ENCODE measurements at regions not wholly inside any gene's neighbourhood (a gene's known extent, or its start where the extent isn't known, plus 50 kb on each side); places are given as distances from the start of the nearest gene placed in this dataset.
A peak's percentile ranks its signal among the peaks of the same experiment; 100 is the strongest.

DNA sequence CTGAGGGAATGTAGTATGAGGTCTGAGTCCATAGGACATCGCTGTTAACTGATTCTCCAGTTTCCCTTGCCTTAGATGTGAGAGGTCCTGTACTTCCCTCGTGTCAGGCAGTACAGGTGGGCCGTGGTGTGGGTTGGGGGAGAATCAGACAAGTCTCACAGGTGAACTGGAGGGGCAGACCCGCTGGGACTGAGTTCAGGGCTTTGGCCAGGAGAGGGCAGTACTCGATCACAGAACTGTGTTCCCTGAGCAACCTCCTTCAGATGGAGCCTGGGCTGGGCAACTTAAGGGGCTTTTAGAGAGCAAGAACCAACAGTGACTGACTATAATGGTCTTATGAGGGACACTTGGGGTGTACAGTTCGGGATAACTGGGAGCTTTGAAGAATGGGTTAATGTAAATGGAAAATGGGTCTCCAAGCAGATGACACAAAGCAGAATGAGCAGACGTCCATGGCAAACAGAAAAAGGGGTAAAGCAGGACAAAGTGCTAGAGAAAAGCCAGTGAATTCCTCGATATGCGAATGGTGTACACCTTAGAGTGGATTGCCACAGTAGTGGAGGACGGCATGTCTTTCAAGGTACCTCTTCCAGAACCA is 83.6 kb downstream of the CCNG2 start:
- TF ChIP-seq EP300 (conservative IDR thresholded peaks at IDR 0.05; ENCODE audit: poor library complexity, severe bottlenecking) = no peak
- TF ChIP-seq, protein P1, sequence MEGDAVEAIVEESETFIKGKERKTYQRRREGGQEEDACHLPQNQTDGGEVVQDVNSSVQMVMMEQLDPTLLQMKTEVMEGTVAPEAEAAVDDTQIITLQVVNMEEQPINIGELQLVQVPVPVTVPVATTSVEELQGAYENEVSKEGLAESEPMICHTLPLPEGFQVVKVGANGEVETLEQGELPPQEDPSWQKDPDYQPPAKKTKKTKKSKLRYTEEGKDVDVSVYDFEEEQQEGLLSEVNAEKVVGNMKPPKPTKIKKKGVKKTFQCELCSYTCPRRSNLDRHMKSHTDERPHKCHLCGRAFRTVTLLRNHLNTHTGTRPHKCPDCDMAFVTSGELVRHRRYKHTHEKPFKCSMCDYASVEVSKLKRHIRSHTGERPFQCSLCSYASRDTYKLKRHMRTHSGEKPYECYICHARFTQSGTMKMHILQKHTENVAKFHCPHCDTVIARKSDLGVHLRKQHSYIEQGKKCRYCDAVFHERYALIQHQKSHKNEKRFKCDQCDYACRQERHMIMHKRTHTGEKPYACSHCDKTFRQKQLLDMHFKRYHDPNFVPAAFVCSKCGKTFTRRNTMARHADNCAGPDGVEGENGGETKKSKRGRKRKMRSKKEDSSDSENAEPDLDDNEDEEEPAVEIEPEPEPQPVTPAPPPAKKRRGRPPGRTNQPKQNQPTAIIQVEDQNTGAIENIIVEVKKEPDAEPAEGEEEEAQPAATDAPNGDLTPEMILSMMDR (IDR thresholded peaks at IDR 0.05; ENCODE audit: poor library complexity, severe bottlenecking) = peak; percentile 83
- no peak for TF ChIP-seq EZH2 (IDR thresholded peaks at IDR 0.05; ENCODE audit: borderline replicate concordance, insufficient read depth, low read length, poor library complexity, severe bottlenecking)

Data from neural cell (in vitro differentiated cells).